Astrocyte of the cerebellum (primary cell): ENCODE measurements at regions not wholly inside any gene's neighbourhood (a gene's known extent, or its start where the extent isn't known, plus 50 kb on each side); places are given as distances from the start of the nearest gene placed in this dataset.

Source experiments
- DNase-seq: peaks from one replicate; pipeline ENCODE4 v3.0.0-alpha.2; 2011; ENCODE audit warnings: low read depth
- H3K4me3 ChIP-seq: 2 replicates; pipeline ENCODE4 v1.5.1; 2011; ENCODE audit warnings: mild to moderate bottlenecking, low read depth, low read length, moderate library complexity
- CTCF ChIP-seq: IDR thresholded peaks from 2 replicates; pipeline ENCODE4 v1.5.1; 2012; ENCODE audit warnings: low read length, low read depth, moderate library complexity, mild to moderate bottlenecking; ENCODE audit errors: missing control alignments
- in situ Hi-C: cut with HindIII; loops from 2 replicates; pipeline ENCODE4 v1.10.0; 2017; ENCODE audit warnings: low sequenced_read_pairs

- TF ChIP-seq CTCF, result no peak
- DNase-seq, result no peak
- H3K4me3 ChIP-seq, result no peak overlapping the region
- in situ Hi-C loops, result no loop called here
Observed at GRCh38 chr4:31947101-31947500, 1226.9 kb downstream of the PCDH7 start.

GRCh38 chr4:31949045-31949444 is 1228.9 kb downstream of the PCDH7 start:
- TF ChIP-seq CTCF, result no peak

GRCh38 chr4:31955346-31955745 is 1235.2 kb downstream of the PCDH7 start:
- TF ChIP-seq CTCF, result no peak
- H3K4me3 ChIP-seq, result no peak overlapping the region
- in situ Hi-C loops, result no loop called here
- no peak for DNase-seq

More at GRCh38 chr4:31949045-31949444, 1228.9 kb downstream of the PCDH7 start:
- H3K4me3 ChIP-seq, result no peak overlapping the region
- in situ Hi-C loops, result no loop called here
- no peak for DNase-seq

GRCh38 chr4:31959972-31960371 is 1239.8 kb downstream of the PCDH7 start:
- no peak for TF ChIP-seq CTCF
- no peak overlapping the region for H3K4me3 ChIP-seq
- in situ Hi-C loops, result no loop called here
- DNase-seq, result no peak

- TF ChIP-seq CTCF, result no peak
- H3K4me3 ChIP-seq, result no peak overlapping the region
- DNase-seq, result no peak
- in situ Hi-C loops, result no loop called here
Observed at GRCh38 chr4:31964685-31965084, 1244.5 kb downstream of the PCDH7 start.

- in situ Hi-C loops, result no loop called here
- no peak for DNase-seq
- TF ChIP-seq CTCF, result no peak
Observed at GRCh38 chr4:31968842-31969241, 1248.7 kb downstream of the PCDH7 start.

GRCh38 chr4:31974490-31975002 is 1254.4 kb downstream of the PCDH7 start:
- DNase-seq, result no peak
- no peak for TF ChIP-seq CTCF
- in situ Hi-C loops, result no loop called here
- no peak overlapping the region for H3K4me3 ChIP-seq

More at GRCh38 chr4:31968842-31969241, 1248.7 kb downstream of the PCDH7 start:
- H3K4me3 ChIP-seq, result no peak overlapping the region
